HG03342 (cell line): ENCODE measurements at regions not wholly inside any gene's neighbourhood (a gene's known extent, or its start where the extent isn't known, plus 50 kb on each side); places are given as distances from the start of the nearest gene placed in this dataset.

Source experiments
- ATAC-seq: cut with Tn5 transposase; IDR thresholded peaks from one replicate; pipeline ENCODE4 v1.9.1; 2021; ENCODE audit warnings: mild to moderate bottlenecking, moderate library complexity; ENCODE audit not compliant: unreplicated experiment

GRCh38 chr5:15266841-15267240 lies 233.1 kb upstream of the FBXL7 start:
- no peak for ATAC-seq

GRCh38 chr5:15266229-15266628 lies 233.8 kb upstream of the FBXL7 start:
- no peak for ATAC-seq

- ATAC-seq = no peak
These were observed 236.0 kb upstream of the FBXL7 start for GRCh38 chr5:15263942-15264341.

- ATAC-seq = no peak
These were observed 236.6 kb upstream of the FBXL7 start for GRCh38 chr5:15263406-15263805.

GRCh38 chr5:15261269-15261995 lies 238.5 kb upstream of the FBXL7 start:
- no peak for ATAC-seq

- no peak for ATAC-seq
These were observed 239.4 kb upstream of the FBXL7 start for GRCh38 chr5:15260356-15261268.

- ATAC-seq = no peak
These were observed 243.5 kb upstream of the FBXL7 start for GRCh38 chr5:15256485-15256884.

- no peak for ATAC-seq
These were observed 244.4 kb upstream of the FBXL7 start for GRCh38 chr5:15255576-15255975.

- no peak for ATAC-seq
These were observed 245.4 kb upstream of the FBXL7 start for GRCh38 chr5:15254607-15255006.

- no peak for ATAC-seq
These were observed 247.6 kb upstream of the FBXL7 start for GRCh38 chr5:15252331-15252730.

GRCh38 chr5:15249152-15249551 lies 250.8 kb upstream of the FBXL7 start:
- ATAC-seq = no peak

GRCh38 chr5:15248731-15249130 lies 251.2 kb upstream of the FBXL7 start:
- no peak for ATAC-seq

- no peak for ATAC-seq
These were observed 254.1 kb upstream of the FBXL7 start for GRCh38 chr5:15245913-15246312.

- ATAC-seq = no peak
These were observed 256.5 kb upstream of the FBXL7 start for GRCh38 chr5:15243301-15244020.

GRCh38 chr5:15241216-15241821 lies 258.7 kb upstream of the FBXL7 start:
- no peak for ATAC-seq

GRCh38 chr5:15238006-15238405 lies 262.0 kb upstream of the FBXL7 start:
- ATAC-seq = no peak

GRCh38 chr5:15236911-15237508 lies 263.0 kb upstream of the FBXL7 start:
- no peak for ATAC-seq

GRCh38 chr5:15234911-15235310 lies 265.1 kb upstream of the FBXL7 start:
- ATAC-seq = no peak

GRCh38 chr5:15234366-15234765 lies 265.6 kb upstream of the FBXL7 start:
- no peak for ATAC-seq

- no peak for ATAC-seq
These were observed 266.4 kb upstream of the FBXL7 start for GRCh38 chr5:15233566-15233965.

GRCh38 chr5:15222156-15222555 lies 277.8 kb upstream of the FBXL7 start:
- no peak for ATAC-seq
